ENCODE measurements at regions not wholly inside any gene's neighbourhood (a gene's known extent, or its start where the extent isn't known, plus 50 kb on each side); places are given as distances from the start of the nearest gene placed in this dataset.

GRCh38 chr4:35300996-35301774 lies 943.1 kb downstream of the ARAP2 start:
- no peaks in the 10 kb centered on the region for H3K9me3 Mint-ChIP-seq
- no peak overlapping the region for H3K18ac ChIP-seq (ENCODE audit: insufficient read length, low read depth, low read length)
- H3K4me2 ChIP-seq (ENCODE audit: insufficient read depth, insufficient read length, low read length), result peak overlapping the region; percentile 24

More at GRCh38 chr4:35300996-35301774, 943.1 kb downstream of the ARAP2 start:
- DNase-seq, result peak; percentile 65
- no peaks in the 10 kb centered on the region for H3K27me3 ChIP-seq (ENCODE audit: insufficient read depth, low read length)
- peaks cover 11 to 12% of the 10 kb centered on the region in 2 experiments for H3K4me1 Mint-ChIP-seq
- no peak overlapping the region for H4K5ac ChIP-seq (ENCODE audit: insufficient read length, low read depth, low read length)
- H3K79me1 ChIP-seq (ENCODE audit: insufficient read depth, low read depth, low read length, poor library complexity, severe bottlenecking), result no peaks in the 10 kb centered on the region
- no peak overlapping the region for H3K27ac ChIP-seq (ENCODE audit: insufficient read length, low read depth, low read length)
- H2BK120ac ChIP-seq (ENCODE audit: low read depth, low read length, poor library complexity, severe bottlenecking), result no peak overlapping the region
- H2AFZ ChIP-seq (ENCODE audit: low read length), result no peak overlapping the region
- H3K14ac ChIP-seq (ENCODE audit: insufficient read depth, low read length), result no peak overlapping the region
- WGBS (ENCODE audit: extremely low coverage, insufficient read length, low lambda C conversion rate), result no CpG with 5 or more reads among the region's 11 CpGs
- no peaks in the 10 kb centered on the region for H3K36me3 Mint-ChIP-seq (ENCODE audit: insufficient read depth in 1 of 3, low read depth in 3 of 3)
- H2BK20ac ChIP-seq (ENCODE audit: low read depth, low read length, poor library complexity, severe bottlenecking), result no peak overlapping the region
- no peaks in the 10 kb centered on the region for H3K9me3 ChIP-seq (ENCODE audit: control insufficient read depth, low read depth, low read length)
- H3T11ph ChIP-seq (ENCODE audit: low read length), result no peak overlapping the region
- H3K27me3 Mint-ChIP-seq (ENCODE audit: low read depth), result peaks cover 3% of the 10 kb centered on the region
- TF ChIP-seq CTCF (conservative IDR thresholded peaks at IDR 0.05), result peak; percentile 47
- no peak overlapping the region for H3K9ac ChIP-seq (ENCODE audit: extremely low read depth, insufficient read length, low read length)
- no peak overlapping the region for H2BK12ac ChIP-seq (ENCODE audit: insufficient read length, low read depth, low read length)
- H4K20me1 ChIP-seq (ENCODE audit: control insufficient read depth, insufficient read depth, insufficient read length), result no peaks in the 10 kb centered on the region
- H3K4ac ChIP-seq (ENCODE audit: low read depth, low read length), result no peak overlapping the region
- no peak overlapping the region for H2BK5ac ChIP-seq (ENCODE audit: insufficient read length, low read length)
- H3K56ac ChIP-seq (ENCODE audit: insufficient read length, low read depth, low read length), result no peak overlapping the region
- no peak overlapping the region for H4K91ac ChIP-seq (ENCODE audit: insufficient read length, low read depth, low read length)
- no peaks in the 10 kb centered on the region for H3K79me2 ChIP-seq (ENCODE audit: insufficient read depth, low read length)
- no peak overlapping the region for H4K8ac ChIP-seq (replicated peaks; ENCODE audit: insufficient read length, low read depth, low read length)
- H2BK15ac ChIP-seq (ENCODE audit: low read depth, low read length), result no peak overlapping the region
- peak overlapping the region; percentile 6 to 25; a peak in 2 of 5 replicates for H3K4me3 Mint-ChIP-seq
- no peaks in the 10 kb centered on the region for H3K23me2 ChIP-seq (ENCODE audit: insufficient read length, low read depth, low read length, poor library complexity, severe bottlenecking)
- H3K4me1 ChIP-seq (ENCODE audit: insufficient read depth, low read length), result no peaks in the 10 kb centered on the region
- H2AK5ac ChIP-seq (ENCODE audit: insufficient read length, low read length), result no peak overlapping the region
- no peak overlapping the region for H3K23ac ChIP-seq (ENCODE audit: insufficient read length, low read depth, low read length)
- no peak overlapping the region for H3K27ac Mint-ChIP-seq

Measured in H9 (cell line).